ENCODE measurements at regions not wholly inside any gene's neighbourhood (a gene's known extent, or its start where the extent isn't known, plus 50 kb on each side); places are given as distances from the start of the nearest gene placed in this dataset.

DNA sequence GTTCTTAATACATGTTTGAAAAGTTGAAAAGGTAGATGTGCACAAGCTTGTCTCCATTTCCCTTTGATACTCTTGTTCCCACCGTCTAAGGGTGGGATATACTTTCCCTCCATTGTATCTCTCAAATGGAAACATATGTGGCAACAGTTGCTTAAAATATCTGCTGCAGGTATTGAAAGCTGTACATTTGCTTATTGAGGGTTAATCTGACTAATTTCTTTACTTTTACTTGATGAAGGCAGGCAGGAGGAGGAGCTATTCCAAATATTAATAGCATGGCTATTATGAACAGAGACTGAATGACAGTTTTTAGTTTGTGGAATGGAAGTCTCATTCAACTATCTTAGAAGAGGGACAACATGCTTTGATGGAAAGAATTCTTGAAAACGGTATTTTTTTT lies 103.8 kb downstream of the SLC10A2 start:
- no peaks in the 10 kb centered on the region for H3K27me3 ChIP-seq (replicated peaks; ENCODE audit: control insufficient read depth, insufficient read depth, low read length)
- H3K4me3 ChIP-seq (replicated peaks; ENCODE audit: low read depth, low read length) = no peak overlapping the region
- no peaks in the 10 kb centered on the region for H3K36me3 ChIP-seq (ENCODE audit: control insufficient read depth, insufficient read depth, low read length)
- TF ChIP-seq, protein P1, sequence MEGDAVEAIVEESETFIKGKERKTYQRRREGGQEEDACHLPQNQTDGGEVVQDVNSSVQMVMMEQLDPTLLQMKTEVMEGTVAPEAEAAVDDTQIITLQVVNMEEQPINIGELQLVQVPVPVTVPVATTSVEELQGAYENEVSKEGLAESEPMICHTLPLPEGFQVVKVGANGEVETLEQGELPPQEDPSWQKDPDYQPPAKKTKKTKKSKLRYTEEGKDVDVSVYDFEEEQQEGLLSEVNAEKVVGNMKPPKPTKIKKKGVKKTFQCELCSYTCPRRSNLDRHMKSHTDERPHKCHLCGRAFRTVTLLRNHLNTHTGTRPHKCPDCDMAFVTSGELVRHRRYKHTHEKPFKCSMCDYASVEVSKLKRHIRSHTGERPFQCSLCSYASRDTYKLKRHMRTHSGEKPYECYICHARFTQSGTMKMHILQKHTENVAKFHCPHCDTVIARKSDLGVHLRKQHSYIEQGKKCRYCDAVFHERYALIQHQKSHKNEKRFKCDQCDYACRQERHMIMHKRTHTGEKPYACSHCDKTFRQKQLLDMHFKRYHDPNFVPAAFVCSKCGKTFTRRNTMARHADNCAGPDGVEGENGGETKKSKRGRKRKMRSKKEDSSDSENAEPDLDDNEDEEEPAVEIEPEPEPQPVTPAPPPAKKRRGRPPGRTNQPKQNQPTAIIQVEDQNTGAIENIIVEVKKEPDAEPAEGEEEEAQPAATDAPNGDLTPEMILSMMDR (IDR thresholded peaks at IDR 0.05; ENCODE audit: insufficient read depth, low read length, poor library complexity, severe bottlenecking) = no peak
- DNase-seq (ENCODE audit: extremely low read depth, insufficient read length) = no peak

DNA sequence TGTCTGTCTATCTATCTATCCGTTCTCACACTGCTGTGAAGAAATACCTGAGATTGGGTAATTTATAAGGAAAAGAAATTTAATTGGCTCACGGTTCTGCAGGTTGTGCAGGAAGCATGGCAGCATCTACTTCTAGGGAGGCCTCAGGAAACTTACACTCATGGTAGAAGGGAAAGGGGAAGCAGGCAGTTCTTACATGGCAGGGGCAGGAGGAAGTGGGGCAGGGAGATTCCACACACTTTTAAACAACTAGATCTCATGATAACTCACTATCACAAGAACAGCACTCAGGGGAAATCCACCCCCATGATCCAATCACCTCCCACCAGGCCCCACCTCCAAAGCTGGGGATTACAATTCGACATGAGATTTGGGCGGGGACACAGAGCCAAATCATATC lies 105.3 kb downstream of the SLC10A2 start:
- TF ChIP-seq, protein P1 (IDR thresholded peaks at IDR 0.05; ENCODE audit: insufficient read depth, low read length, poor library complexity, severe bottlenecking) = no peak
- no peak for DNase-seq (ENCODE audit: extremely low read depth, insufficient read length)
- no peak overlapping the region for H3K4me3 ChIP-seq (replicated peaks; ENCODE audit: low read depth, low read length)
- H3K27me3 ChIP-seq (replicated peaks; ENCODE audit: control insufficient read depth, insufficient read depth, low read length) = no peaks in the 10 kb centered on the region
- no peaks in the 10 kb centered on the region for H3K36me3 ChIP-seq (ENCODE audit: control insufficient read depth, insufficient read depth, low read length)

DNA sequence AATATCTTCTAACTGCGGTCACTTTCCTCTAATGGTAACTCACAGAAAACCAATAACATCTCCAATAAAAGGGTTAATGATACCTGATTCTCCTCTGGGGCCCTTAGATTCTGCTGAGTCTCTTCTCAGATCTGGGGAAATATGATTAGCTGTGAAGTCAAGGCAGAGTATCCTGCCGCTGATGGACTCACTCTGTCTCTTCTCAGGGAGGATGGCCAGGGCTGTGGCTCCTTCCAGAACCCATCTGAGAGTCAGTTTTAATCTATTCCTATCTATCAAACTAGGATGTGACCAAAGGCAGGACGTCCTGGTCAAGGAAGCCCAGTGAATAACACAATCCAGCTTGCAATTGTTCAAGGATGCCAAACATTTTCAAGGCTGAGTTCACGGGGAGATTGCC lies 109.8 kb downstream of the SLC10A2 start:
- TF ChIP-seq, protein P1 (IDR thresholded peaks at IDR 0.05; ENCODE audit: insufficient read depth, low read length, poor library complexity, severe bottlenecking) = no peak
- no peak overlapping the region for H3K4me3 ChIP-seq (replicated peaks; ENCODE audit: low read depth, low read length)
- H3K36me3 ChIP-seq (ENCODE audit: control insufficient read depth, insufficient read depth, low read length) = no peaks in the 10 kb centered on the region
- no peak for DNase-seq (ENCODE audit: extremely low read depth, insufficient read length)
- no peaks in the 10 kb centered on the region for H3K27me3 ChIP-seq (replicated peaks; ENCODE audit: control insufficient read depth, insufficient read depth, low read length)

DNA sequence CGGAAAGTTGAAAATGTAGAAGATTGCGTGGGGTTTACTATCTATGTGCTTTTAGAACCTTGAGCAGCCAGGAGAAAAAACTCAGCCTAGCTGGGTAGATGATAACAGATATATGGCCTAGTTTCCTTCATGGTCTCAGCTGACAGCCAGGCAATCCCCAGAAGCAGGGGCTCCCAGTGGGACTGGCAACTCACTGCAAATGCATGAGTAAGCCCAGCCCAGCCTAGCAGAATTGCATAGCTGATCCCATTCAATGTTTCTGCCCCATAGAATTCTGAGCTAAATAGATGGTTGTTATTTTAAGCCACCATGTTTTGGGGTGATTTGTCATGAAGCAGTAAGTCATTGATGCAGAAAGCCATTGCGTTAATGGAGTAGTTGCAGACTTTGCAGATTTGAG lies 108.5 kb downstream of the ERCC5 start:
- Histone ChIP-seq H3K27me3 (replicated peaks; ENCODE audit: control insufficient read depth, insufficient read depth, low read length) (no peaks in the 10 kb centered on the region), H3K4me3 (replicated peaks; ENCODE audit: low read depth, low read length) (no peak overlapping the region), H3K36me3 (ENCODE audit: control insufficient read depth, insufficient read depth, low read length) (no peaks in the 10 kb centered on the region)
- no peak for DNase-seq (ENCODE audit: extremely low read depth, insufficient read length)
- TF ChIP-seq, protein P1 (IDR thresholded peaks at IDR 0.05; ENCODE audit: insufficient read depth, low read length, poor library complexity, severe bottlenecking) = no peak

DNA sequence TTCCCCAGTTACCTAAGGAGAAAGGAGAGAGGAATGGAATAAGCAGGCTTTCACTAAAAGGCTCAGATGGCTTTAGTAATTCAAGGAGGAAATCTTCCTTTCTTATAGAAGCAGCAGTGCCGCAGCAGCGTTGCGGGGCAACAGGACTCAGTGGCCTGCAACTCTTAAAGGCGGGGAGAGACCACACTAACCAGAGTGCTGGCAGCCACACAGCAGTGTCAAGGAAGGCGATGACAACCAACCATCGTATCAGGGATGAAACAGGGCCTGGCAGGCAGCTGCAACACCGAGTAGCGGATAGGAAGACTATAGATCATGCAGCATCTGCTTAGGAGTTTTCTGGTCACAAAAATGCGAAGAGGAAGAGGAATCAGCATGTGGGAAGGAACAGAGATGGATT lies 106.0 kb downstream of the ERCC5 start:
- no peak overlapping the region for H3K4me3 ChIP-seq (replicated peaks; ENCODE audit: low read depth, low read length)
- TF ChIP-seq, protein P1 (IDR thresholded peaks at IDR 0.05; ENCODE audit: insufficient read depth, low read length, poor library complexity, severe bottlenecking) = no peak
- no peak for DNase-seq (ENCODE audit: extremely low read depth, insufficient read length)
- H3K36me3 ChIP-seq (ENCODE audit: control insufficient read depth, insufficient read depth, low read length) = no peaks in the 10 kb centered on the region
- H3K27me3 ChIP-seq (replicated peaks; ENCODE audit: control insufficient read depth, insufficient read depth, low read length) = no peaks in the 10 kb centered on the region

DNA sequence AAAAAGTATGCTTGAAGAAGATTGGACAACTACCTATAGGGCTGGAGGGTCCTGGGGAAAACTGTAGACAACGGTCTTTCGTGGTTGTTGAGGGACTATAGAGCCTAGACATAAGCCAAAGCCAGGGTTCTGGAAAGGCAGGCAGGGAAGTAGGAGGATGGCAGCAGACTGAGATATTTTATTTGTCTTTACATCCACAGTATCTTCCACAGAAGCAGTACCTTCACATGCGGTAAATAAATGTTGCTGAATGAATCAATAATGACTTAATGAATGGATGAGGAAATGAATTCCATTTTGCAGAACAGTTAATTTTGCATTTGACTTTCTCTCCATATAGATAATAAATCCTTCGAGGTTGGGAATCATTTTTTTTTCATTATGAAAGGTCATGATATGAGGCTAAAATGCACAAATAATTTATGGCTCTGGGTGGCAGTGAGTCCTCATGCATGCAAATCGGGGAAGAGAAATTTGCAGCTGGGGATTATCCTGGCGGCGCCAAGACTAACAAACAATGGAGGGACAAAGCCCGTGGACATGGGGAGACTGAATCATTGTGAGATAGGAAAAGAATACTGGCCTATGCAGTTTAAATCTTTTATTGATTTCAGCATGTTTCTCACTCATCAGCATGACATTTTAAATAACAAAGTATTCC lies 102.0 kb downstream of the ERCC5 start:
- TF ChIP-seq, protein P1 (IDR thresholded peaks at IDR 0.05; ENCODE audit: insufficient read depth, low read length, poor library complexity, severe bottlenecking) = no peak
- Histone ChIP-seq H3K4me3 (replicated peaks; ENCODE audit: low read depth, low read length) (no peak overlapping the region), H3K27me3 (replicated peaks; ENCODE audit: control insufficient read depth, insufficient read depth, low read length) (no peaks in the 10 kb centered on the region), H3K36me3 (ENCODE audit: control insufficient read depth, insufficient read depth, low read length) (no peaks in the 10 kb centered on the region)
- DNase-seq (ENCODE audit: extremely low read depth, insufficient read length) = no peak
